Mesodermal cell (in vitro differentiated cells): ENCODE measurements at regions not wholly inside any gene's neighbourhood (a gene's known extent, or its start where the extent isn't known, plus 50 kb on each side); places are given as distances from the start of the nearest gene placed in this dataset.

Experiments
- H3K27ac ChIP-seq: 2 replicates; pipeline ENCODE4 v1.7.0; 2013; ENCODE audit warnings: mild to moderate bottlenecking, low read depth, low read length, moderate library complexity; ENCODE audit not compliant: severe bottlenecking
- H3K36me3 ChIP-seq: 2 replicates; pipeline ENCODE4 v1.7.1; 2013; ENCODE audit warnings: mild to moderate bottlenecking, low read length, moderate library complexity; ENCODE audit not compliant: control insufficient read depth, insufficient read depth
- H3K4me1 ChIP-seq: one replicate; pipeline ENCODE4 v1.7.1; 2013; ENCODE audit warnings: mild to moderate bottlenecking, low read length; ENCODE audit not compliant: insufficient read depth, control insufficient read depth, poor library complexity, severe bottlenecking
- H3K4me3 ChIP-seq: 2 replicates; pipeline ENCODE4 v1.7.0; 2013; ENCODE audit warnings: low read length, control low read depth, mild to moderate bottlenecking; ENCODE audit not compliant: insufficient read depth, poor library complexity, severe bottlenecking; ENCODE audit errors: extremely low read depth
- H3K9me3 ChIP-seq: 2 replicates; pipeline ENCODE4 v1.7.1; 2013; ENCODE audit warnings: mild to moderate bottlenecking, low read length, moderate library complexity; ENCODE audit not compliant: control insufficient read depth
- WGBS, 2 experiments: methylation state at CpG; one replicate each; pipeline ENCODE4 v1.1.5; 2013; ENCODE audit warnings: missing lambda C conversion rate in 2 of 2; ENCODE audit not compliant: insufficient coverage in 2 of 2; 5-methylcytosine and 5-hydroxymethylcytosine counted together

DNA sequence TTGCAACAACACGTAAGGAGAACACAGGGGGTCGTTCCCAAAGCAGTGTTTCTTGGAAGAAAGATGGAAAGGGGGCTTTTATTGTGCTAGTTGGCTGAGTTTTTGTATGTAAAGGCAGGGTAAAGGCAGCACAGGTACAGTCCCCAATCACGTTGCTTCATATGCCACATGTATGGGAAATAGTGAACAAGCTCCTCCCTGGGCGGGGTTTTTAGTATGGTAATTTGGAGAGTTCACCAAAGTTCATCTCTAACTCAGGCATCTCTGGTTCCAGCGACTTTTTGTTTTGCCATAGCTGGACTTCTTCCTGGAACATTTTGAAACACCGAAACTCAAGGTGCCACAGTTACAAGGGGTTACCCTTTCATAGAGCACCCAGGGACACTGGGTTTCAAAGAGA, 133.9 kb downstream of the CAAP1 start:
- 93 to 100% methylated on average over 2 to 3 of the region's 6 CpGs for WGBS, 2 experiments
- Histone ChIP-seq H3K4me1 (no peaks in the 10 kb centered on the region), H3K9me3 (no peaks in the 10 kb centered on the region), H3K36me3 (no peaks in the 10 kb centered on the region), H3K4me3 (no peak overlapping the region), H3K27ac (no peak overlapping the region)

DNA sequence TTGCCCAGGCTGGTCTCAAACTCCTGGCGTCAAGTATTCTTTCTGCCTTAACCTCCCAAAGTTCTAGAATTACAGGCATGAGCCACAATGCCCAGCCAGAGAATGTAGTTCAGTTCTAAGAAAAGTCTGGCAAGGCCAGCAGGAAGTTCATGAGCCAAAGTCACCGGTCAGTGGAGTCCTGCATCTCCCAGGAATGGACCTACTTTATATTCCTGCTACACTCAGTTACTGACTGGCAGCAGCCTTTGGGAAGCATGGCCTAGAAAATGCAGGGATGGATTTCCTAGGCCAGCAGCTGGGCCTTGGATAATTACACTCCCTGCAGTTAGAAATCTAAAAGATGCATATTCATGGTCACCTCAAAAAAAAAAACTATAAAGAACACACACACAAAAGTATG, 135.7 kb downstream of the CAAP1 start:
- H3K9me3 ChIP-seq: no peaks in the 10 kb centered on the region
- H3K27ac ChIP-seq: no peak overlapping the region
- 71 to 100% methylated on average over 1 to 2 of the region's 2 CpGs for WGBS, 2 experiments
- H3K36me3 ChIP-seq: no peaks in the 10 kb centered on the region
- H3K4me3 ChIP-seq: no peak overlapping the region
- H3K4me1 ChIP-seq: no peaks in the 10 kb centered on the region

GRCh38 chr9:26755476-26755875, 137.1 kb downstream of the CAAP1 start:
- Histone ChIP-seq H3K27ac (no peak overlapping the region), H3K4me3 (no peak overlapping the region), H3K9me3 (no peaks in the 10 kb centered on the region), H3K36me3 (no peaks in the 10 kb centered on the region), H3K4me1 (no peaks in the 10 kb centered on the region)
- WGBS, 2 experiments: 60 to 67% methylated on average over 1 of the region's 2 CpGs

DNA sequence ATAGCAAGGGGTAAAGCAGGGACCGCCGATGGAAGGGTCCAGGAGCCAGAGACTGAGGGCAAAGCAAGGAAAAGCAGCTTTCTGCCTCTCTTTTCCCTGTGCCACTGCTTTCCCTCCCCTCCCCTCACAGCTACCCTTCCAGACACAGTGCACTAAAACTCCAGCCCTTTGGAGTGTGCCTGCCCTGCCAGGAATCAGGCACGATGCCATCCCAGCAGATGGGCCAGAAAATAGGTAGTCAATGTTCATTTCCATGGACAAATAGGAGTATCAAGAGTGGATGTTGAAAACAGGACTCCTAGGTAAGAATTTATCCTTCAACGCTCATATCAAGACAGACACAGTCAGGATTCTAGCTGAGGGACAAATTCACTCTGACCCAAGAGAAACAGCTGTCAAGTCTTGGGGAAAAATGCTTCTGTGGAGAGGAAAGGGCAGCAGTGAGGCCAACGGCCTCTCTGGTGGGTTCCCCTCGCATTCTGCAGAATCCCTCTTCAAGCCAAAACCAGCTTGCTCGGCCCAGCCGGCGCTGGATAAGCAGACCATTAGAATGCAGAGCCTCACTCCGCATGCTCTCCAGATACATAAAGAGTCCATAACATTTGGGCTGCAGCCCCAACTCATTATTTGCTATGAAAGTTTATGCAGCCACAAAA, 138.0 kb downstream of the CAAP1 start:
- 91 to 93% methylated on average over 6 to 7 of the region's 10 CpGs for WGBS, 2 experiments

GRCh38 chr9:26753971-26754370, 138.6 kb downstream of the CAAP1 start:
- Histone ChIP-seq H3K4me1 (no peaks in the 10 kb centered on the region), H3K9me3 (no peaks in the 10 kb centered on the region), H3K36me3 (no peaks in the 10 kb centered on the region), H3K4me3 (no peak overlapping the region), H3K27ac (no peak overlapping the region)
- no CpG with 5 or more reads among the region's 1 CpG for WGBS, 2 experiments

More for the DNA sequence above, 138.0 kb downstream of the CAAP1 start:
- Histone ChIP-seq H3K4me3 (no peak overlapping the region), H3K9me3 (no peaks in the 10 kb centered on the region), H3K4me1 (no peaks in the 10 kb centered on the region), H3K27ac (no peak overlapping the region), H3K36me3 (no peaks in the 10 kb centered on the region)

DNA sequence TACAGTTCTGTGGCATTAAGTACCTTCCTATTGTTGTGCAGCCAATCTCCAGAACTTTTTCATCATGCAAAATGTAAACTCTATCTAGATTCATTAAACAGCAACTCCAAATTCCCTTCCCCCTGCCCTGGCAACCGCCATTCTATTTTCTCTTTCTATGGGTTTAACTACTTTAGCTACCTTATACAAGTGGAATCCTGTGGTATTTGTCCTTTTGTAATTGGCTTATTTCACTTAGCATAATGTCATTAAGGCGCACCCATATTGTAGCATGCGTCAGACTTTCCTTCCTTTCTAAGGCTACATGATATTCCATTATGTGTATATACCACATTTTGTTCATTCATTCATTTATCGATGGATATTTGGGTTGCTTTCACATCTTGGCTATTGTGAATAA, 142.4 kb downstream of the CAAP1 start:
- Histone ChIP-seq H3K9me3 (no peaks in the 10 kb centered on the region), H3K4me1 (peaks cover 2% of the 10 kb centered on the region), H3K4me3 (no peak overlapping the region), H3K36me3 (no peaks in the 10 kb centered on the region), H3K27ac (no peak overlapping the region)
- 52% methylated on average over 2 of the region's 4 CpGs; no CpG with 5 or more reads in 1 of the 2 experiments for WGBS, 2 experiments

- no peak overlapping the region for H3K27ac ChIP-seq
- no peaks in the 10 kb centered on the region for H3K36me3 ChIP-seq
- H3K9me3 ChIP-seq: no peaks in the 10 kb centered on the region
- WGBS, 2 experiments: 80 to 90% methylated on average over 3 of the region's 4 CpGs
- peaks cover 2% of the 10 kb centered on the region for H3K4me1 ChIP-seq
- H3K4me3 ChIP-seq: no peak overlapping the region
These were observed 144.0 kb downstream of the CAAP1 start for GRCh38 chr9:26748449-26749058.

DNA sequence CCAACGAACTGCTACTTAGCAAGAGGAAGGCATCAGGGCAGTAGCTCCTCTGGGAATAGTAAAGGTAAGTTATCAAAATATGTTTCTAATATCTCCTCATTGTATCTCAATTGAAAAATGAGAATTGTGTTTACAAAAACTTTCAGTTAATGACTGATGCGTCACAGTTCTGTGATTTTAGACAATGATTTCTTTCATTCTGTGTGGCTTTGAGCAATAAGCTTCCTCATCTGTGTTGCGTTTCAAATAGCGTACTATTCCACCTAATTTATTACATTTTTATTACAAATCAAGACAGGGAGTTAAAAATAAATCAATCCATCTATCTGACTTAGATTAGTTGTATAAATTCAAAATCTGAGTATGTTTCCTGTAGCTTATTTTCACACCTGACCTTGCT, 145.0 kb downstream of the CAAP1 start:
- 86% methylated on average over 1 of the region's 4 CpGs; no CpG with 5 or more reads in 1 of the 2 experiments for WGBS, 2 experiments
- peaks cover 2% of the 10 kb centered on the region for H3K4me1 ChIP-seq
- H3K4me3 ChIP-seq: no peak overlapping the region
- H3K9me3 ChIP-seq: no peaks in the 10 kb centered on the region
- no peaks in the 10 kb centered on the region for H3K36me3 ChIP-seq
- H3K27ac ChIP-seq: no peak overlapping the region

- no peak overlapping the region for H3K27ac ChIP-seq
- H3K4me3 ChIP-seq: no peak overlapping the region
- no peaks in the 10 kb centered on the region for H3K36me3 ChIP-seq
- 83 to 100% methylated on average over 1 of the region's 4 CpGs for WGBS, 2 experiments
- H3K9me3 ChIP-seq: no peaks in the 10 kb centered on the region
- H3K4me1 ChIP-seq: peaks cover 2% of the 10 kb centered on the region
These were observed 146.1 kb downstream of the CAAP1 start for GRCh38 chr9:26746357-26747072.

DNA sequence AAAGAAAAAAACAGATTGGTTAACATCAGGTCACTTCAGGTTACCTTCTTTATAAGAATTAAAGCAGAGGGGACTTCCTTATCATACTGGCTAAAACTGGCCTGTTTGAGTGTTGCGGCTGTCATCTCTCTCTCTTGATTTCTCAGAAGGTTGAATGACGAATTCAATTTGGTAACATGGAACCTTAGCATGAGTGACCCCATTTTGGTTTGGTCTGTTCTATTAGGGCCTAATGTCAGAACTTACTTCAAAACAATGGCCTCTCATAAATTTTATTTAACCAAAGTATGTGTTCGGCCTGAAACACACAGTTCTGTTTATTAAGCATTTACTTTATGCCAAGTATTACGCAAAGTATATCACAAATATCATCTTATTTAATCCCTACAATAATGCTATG, 147.5 kb downstream of the CAAP1 start:
- no peak overlapping the region for H3K27ac ChIP-seq
- WGBS, 2 experiments: 80 to 100% methylated on average over 1 of the region's 4 CpGs
- H3K9me3 ChIP-seq: peaks cover under 1% of the 10 kb centered on the region
- H3K4me1 ChIP-seq: peaks cover 2% of the 10 kb centered on the region
- H3K36me3 ChIP-seq: no peaks in the 10 kb centered on the region
- no peak overlapping the region for H3K4me3 ChIP-seq
